ENCODE measurements at regions not wholly inside any gene's neighbourhood (a gene's known extent, or its start where the extent isn't known, plus 50 kb on each side); places are given as distances from the start of the nearest gene placed in this dataset.

GRCh38 chr13:106417467-106418110 lies 117.9 kb downstream of the EFNB2 start:
- TF ChIP-seq CTCF (conservative IDR thresholded peaks at IDR 0.05; ENCODE audit: low read depth, low read length) = no peak
- no peak for DNase-seq (ENCODE audit: low read depth)
- no peak overlapping the region for H3K4me3 ChIP-seq (ENCODE audit: low read length)

- H3K4me3 ChIP-seq (ENCODE audit: low read length) = no peak overlapping the region
- TF ChIP-seq CTCF (conservative IDR thresholded peaks at IDR 0.05; ENCODE audit: low read depth, low read length) = no peak
- DNase-seq (ENCODE audit: low read depth) = no peak
Observed at GRCh38 chr13:106416645-106417044, 118.8 kb downstream of the EFNB2 start.

- no peak overlapping the region for H3K4me3 ChIP-seq (ENCODE audit: low read length)
- no peak for TF ChIP-seq CTCF (conservative IDR thresholded peaks at IDR 0.05; ENCODE audit: low read depth, low read length)
- no peak for DNase-seq (ENCODE audit: low read depth)
Observed at GRCh38 chr13:106415971-106416370, 119.5 kb downstream of the EFNB2 start.

- TF ChIP-seq CTCF (conservative IDR thresholded peaks at IDR 0.05; ENCODE audit: low read depth, low read length) = no peak
- no peak overlapping the region for H3K4me3 ChIP-seq (ENCODE audit: low read length)
- DNase-seq (ENCODE audit: low read depth) = no peak
Observed at GRCh38 chr13:106415442-106415841, 120.0 kb downstream of the EFNB2 start.

GRCh38 chr13:106407338-106407737 lies 128.1 kb downstream of the EFNB2 start:
- no peak for DNase-seq (ENCODE audit: low read depth)
- no peak overlapping the region for H3K4me3 ChIP-seq (ENCODE audit: low read length)

GRCh38 chr13:106405731-106406130 lies 129.7 kb downstream of the EFNB2 start:
- no peak for DNase-seq (ENCODE audit: low read depth)
- H3K4me3 ChIP-seq (ENCODE audit: low read length) = no peak overlapping the region
- TF ChIP-seq CTCF (conservative IDR thresholded peaks at IDR 0.05; ENCODE audit: low read depth, low read length) = no peak

More at GRCh38 chr13:106407338-106407737, 128.1 kb downstream of the EFNB2 start:
- no peak for TF ChIP-seq CTCF (conservative IDR thresholded peaks at IDR 0.05; ENCODE audit: low read depth, low read length)

- no peak for TF ChIP-seq CTCF (conservative IDR thresholded peaks at IDR 0.05; ENCODE audit: low read depth, low read length)
- no peak overlapping the region for H3K4me3 ChIP-seq (ENCODE audit: low read length)
- no peak for DNase-seq (ENCODE audit: low read depth)
Observed at GRCh38 chr13:106403280-106403679, 132.2 kb downstream of the EFNB2 start.

Data from retinal pigment epithelial cell (primary cell).